IMR-90 (cell line): ENCODE measurements at regions not wholly inside any gene's neighbourhood (a gene's known extent, or its start where the extent isn't known, plus 50 kb on each side); places are given as distances from the start of the nearest gene placed in this dataset.

Source experiments
- ATAC-seq: fragments of 200-7000 bp; cut with Tn5 transposase; 2 replicates; pipeline ENCODE4 v1.9.1; 2020; ENCODE audit warnings: low read depth, mild to moderate bottlenecking, moderate library complexity
- BruUV-seq: library from RNA; stranded (reverse); fragments of 400-500 nt; replicated peaks from 2 replicates; lab custom pipeline; 2021; lab: Mats Ljungman, UMichigan
- CTCF ChIA-PET: fragments of 300-600 bp; formaldehyde crosslinking; extraction: SDS; loops from one replicate; lab custom pipeline; 2021; ENCODE audit warnings: antibody characterized with exemption; lab: Yijun Ruan, JAX
- POLR2A ChIA-PET: fragments of 300-600 bp; sonication (Branson Sonifier 250); formaldehyde crosslinking; loops from one replicate; lab custom pipeline; 2022; ENCODE audit warnings: antibody characterized with exemption; ENCODE audit not compliant: unreplicated experiment; lab: Charles Lee
- DNase-seq: peaks from one replicate; pipeline ENCODE4 v3.0.0; 2013
- H2AFZ ChIP-seq: replicated peaks from 2 replicates; pipeline ENCODE3; 2013; ENCODE audit warnings: low read length, mild to moderate bottlenecking; ENCODE audit not compliant: poor library complexity
- H2AK5ac ChIP-seq: 2 replicates; pipeline ENCODE4 v1.6.1; 2013; ENCODE audit warnings: low read depth, low read length, inconsistent platforms
- H2AK9ac ChIP-seq: replicated peaks from 2 replicates; pipeline ENCODE3; 2013; ENCODE audit warnings: mild to moderate bottlenecking, low read depth, low read length, moderate library complexity; ENCODE audit not compliant: poor library complexity
- H2BK120ac ChIP-seq: 2 replicates; pipeline ENCODE4 v1.6.1; 2013; ENCODE audit warnings: low read depth, low read length, inconsistent platforms
- H2BK15ac ChIP-seq: 3 replicates; pipeline ENCODE4 v1.6.1; 2013; ENCODE audit warnings: low read depth, low read length, inconsistent platforms
- H2BK20ac ChIP-seq: 2 replicates; pipeline ENCODE4 v1.6.1; 2013; ENCODE audit warnings: low read depth, mild to moderate bottlenecking, inconsistent platforms, low read length, moderate library complexity
- H2BK5ac ChIP-seq: 2 replicates; pipeline ENCODE4 v1.6.1; 2013; ENCODE audit warnings: mild to moderate bottlenecking, low read depth, low read length, inconsistent platforms; ENCODE audit not compliant: poor library complexity, severe bottlenecking
- H3K14ac ChIP-seq: replicated peaks from 2 replicates; pipeline ENCODE4 v1.6.1; 2013; ENCODE audit warnings: low read depth, low read length, inconsistent platforms
- H3K18ac ChIP-seq: 2 replicates; pipeline ENCODE4 v1.6.1; 2013; ENCODE audit warnings: low read depth, low read length, control low read depth
- H3K23ac ChIP-seq: 2 replicates; pipeline ENCODE4 v1.6.1; 2013; ENCODE audit warnings: low read depth, low read length, inconsistent platforms
- H3K27ac ChIP-seq: 2 replicates; pipeline ENCODE4 v1.5.1; 2013; ENCODE audit warnings: mild to moderate bottlenecking, control low read depth, low read length; ENCODE audit not compliant: insufficient read depth
- H3K27me3 ChIP-seq: 2 replicates; pipeline ENCODE4 v1.6.1; 2013; ENCODE audit warnings: low read length; ENCODE audit not compliant: control insufficient read depth, insufficient read depth
- H3K36me3 ChIP-seq: 2 replicates; pipeline ENCODE4 v1.6.1; 2013; ENCODE audit warnings: low read length, mixed read lengths; ENCODE audit not compliant: control insufficient read depth, insufficient read depth
- H3K4ac ChIP-seq: 2 replicates; pipeline ENCODE4 v1.6.1; 2013; ENCODE audit warnings: low read depth, low read length, inconsistent platforms
- H3K4me1 ChIP-seq: 2 replicates; pipeline ENCODE4 v1.6.1; 2013; ENCODE audit warnings: low read length, mixed read lengths; ENCODE audit not compliant: control insufficient read depth, insufficient read depth
- H3K4me2 ChIP-seq: 2 replicates; pipeline ENCODE4 v1.6.1; 2013; ENCODE audit warnings: low read depth, mild to moderate bottlenecking, control low read depth, low read length, moderate library complexity
- H3K4me3 ChIP-seq: 2 replicates; pipeline ENCODE4 v1.5.1; 2013; ENCODE audit warnings: low read depth, mild to moderate bottlenecking, control low read depth, low read length, moderate library complexity; ENCODE audit not compliant: insufficient read depth
- H3K56ac ChIP-seq: 2 replicates; pipeline ENCODE4 v1.6.1; 2013; ENCODE audit warnings: low read length, inconsistent platforms; ENCODE audit not compliant: insufficient read depth; ENCODE audit errors: extremely low read depth
- H3K79me1 ChIP-seq, 2 experiments: 2 replicates each; pipeline ENCODE4 v1.6.1; 2013; ENCODE audit warnings: low read length in 2 of 2, inconsistent platforms in 1 of 2, low read depth in 1 of 2
- H3K9ac ChIP-seq: 2 replicates; pipeline ENCODE4 v1.6.1; 2013; ENCODE audit warnings: low read depth, low read length, control low read depth
- H3K9me1 ChIP-seq: 2 replicates; pipeline ENCODE4 v1.6.1; 2013; ENCODE audit warnings: low read length, inconsistent platforms; ENCODE audit not compliant: insufficient read depth
- H3K9me3 ChIP-seq: 2 replicates; pipeline ENCODE4 v1.6.1; 2013; ENCODE audit warnings: low read length; ENCODE audit not compliant: control insufficient read depth, insufficient read depth
- H4K20me1 ChIP-seq: 2 replicates; pipeline ENCODE4 v1.6.1; 2013; ENCODE audit warnings: low read length, inconsistent platforms; ENCODE audit not compliant: insufficient read depth
- H4K5ac ChIP-seq: 2 replicates; pipeline ENCODE4 v1.6.1; 2013; ENCODE audit warnings: mild to moderate bottlenecking, low read depth, low read length, control low read depth
- H4K8ac ChIP-seq, 2 experiments: 2 replicates each; pipeline ENCODE4 v1.6.1; 2013; ENCODE audit warnings: low read depth in 2 of 2, low read length in 2 of 2, control low read depth in 1 of 2, inconsistent platforms in 1 of 2
- H4K91ac ChIP-seq: 2 replicates; pipeline ENCODE4 v1.6.1; 2013; ENCODE audit warnings: low read depth, low read length, inconsistent platforms; ENCODE audit not compliant: insufficient read depth
- BHLHE40 ChIP-seq: fragments of 150-350 bp; IDR thresholded peaks from 2 replicates; pipeline ENCODE4 v1.6.1; 2016; ENCODE audit warnings: mild to moderate bottlenecking, low read depth, low read length
- CEBPB ChIP-seq: IDR thresholded peaks from 2 replicates; pipeline ENCODE4 v1.6.1; 2012; ENCODE audit warnings: low read depth, low read length, improper control_type of control experiment
- MAFK ChIP-seq: IDR thresholded peaks from 2 replicates; pipeline ENCODE4 v1.6.1; 2012; ENCODE audit warnings: low read depth, low read length, improper control_type of control experiment
- MAZ ChIP-seq: IDR thresholded peaks from 2 replicates; pipeline ENCODE4 v1.6.1; 2012; ENCODE audit warnings: low read depth, mild to moderate bottlenecking, low read length, improper control_type of control experiment, moderate library complexity, borderline replicate concordance
- MXI1 ChIP-seq: IDR thresholded peaks from 2 replicates; pipeline ENCODE4 v1.6.1; 2012; ENCODE audit warnings: low read depth, mild to moderate bottlenecking, low read length, moderate library complexity, borderline replicate concordance
- NFE2L2 ChIP-seq: fragments of 150-350 bp; IDR thresholded peaks from 2 replicates; pipeline ENCODE4 v1.6.1; 2016; ENCODE audit warnings: low read depth, mild to moderate bottlenecking, low read length
- POLR2A ChIP-seq: IDR thresholded peaks from 2 replicates; pipeline ENCODE4 v1.6.1; 2012; ENCODE audit warnings: mild to moderate bottlenecking, low read depth, low read length
- RAD21 ChIP-seq: IDR thresholded peaks from 2 replicates; pipeline ENCODE4 v1.6.1; 2012; ENCODE audit warnings: low read length, improper control_type of control experiment
- RCOR1 ChIP-seq: IDR thresholded peaks from 2 replicates; pipeline ENCODE4 v1.6.1; 2012; ENCODE audit warnings: mild to moderate bottlenecking, low read length, improper control_type of control experiment; ENCODE audit not compliant: insufficient replicate concordance
- RFX5 ChIP-seq: IDR thresholded peaks from 2 replicates; pipeline ENCODE4 v1.8.0; 2012; ENCODE audit warnings: low read depth, mild to moderate bottlenecking, low read length, moderate library complexity
- SMC3 ChIP-seq: fragments of 150-350 bp; IDR thresholded peaks from 2 replicates; pipeline ENCODE4 v1.6.1; 2016; ENCODE audit warnings: low read depth, mild to moderate bottlenecking, antibody characterized with exemption, low read length, moderate library complexity
- USF2 ChIP-seq: fragments of 150-350 bp; IDR thresholded peaks from 2 replicates; pipeline ENCODE4 v1.6.1; 2017; ENCODE audit warnings: mild to moderate bottlenecking, antibody characterized with exemption, low read length, low read depth
- WGBS, 2 experiments: methylation state at CpG; one replicate each; pipeline versions ENCODE4 v1.1.5 to v1.1.7; 2013; ENCODE audit warnings: missing lambda C conversion rate in 2 of 2; ENCODE audit not compliant: insufficient read length in 1 of 2; ENCODE audit errors: extremely low coverage in 2 of 2; 5-methylcytosine and 5-hydroxymethylcytosine counted together
- dilution Hi-C: fragments of 300-500 bp; cut with HindIII; formaldehyde crosslinking; loops from one replicate; pipeline ENCODE4 v1.14.3; 2018; ENCODE audit warnings: low sequenced_read_pairs; ENCODE audit not compliant: unreplicated experiment
- in situ Hi-C: fragments of 300-500 bp; cut with MboI; formaldehyde crosslinking; loops from 3 replicates; pipeline ENCODE4 v1.14.3; 2019; ENCODE audit warnings: low sequenced_read_pairs, inconsistent platforms, mixed read lengths
- intact Hi-C: fragments of 100-400 bp; cut with micrococcal nuclease; formaldehyde crosslinking; loops from 2 replicates; pipeline ENCODE4 v1.10.0; 2022
- TF ChIP-seq, protein P1 (sequence below): fragments of 150-350 bp; IDR thresholded peaks from 2 replicates; pipeline ENCODE4 v1.6.1; 2016; ENCODE audit warnings: low read depth, mild to moderate bottlenecking, low read length, moderate library complexity, borderline replicate concordance

- H3K27me3 ChIP-seq = no peaks in the 10 kb centered on the region
- no peak overlapping the region for H4K91ac ChIP-seq
- H2AK9ac ChIP-seq = no peak overlapping the region
- H3K14ac ChIP-seq = no peak overlapping the region
- H3K4ac ChIP-seq = no peak overlapping the region
- TF ChIP-seq MAFK (no peak), USF2 (no peak), MAZ (no peak), SMC3 (no peak), BHLHE40 (no peak), RAD21 (no peak), RFX5 (no peak), POLR2A (no peak), CEBPB (no peak), NFE2L2 (no peak), RCOR1 (no peak), MXI1 (no peak)
- TF ChIP-seq, protein P1, sequence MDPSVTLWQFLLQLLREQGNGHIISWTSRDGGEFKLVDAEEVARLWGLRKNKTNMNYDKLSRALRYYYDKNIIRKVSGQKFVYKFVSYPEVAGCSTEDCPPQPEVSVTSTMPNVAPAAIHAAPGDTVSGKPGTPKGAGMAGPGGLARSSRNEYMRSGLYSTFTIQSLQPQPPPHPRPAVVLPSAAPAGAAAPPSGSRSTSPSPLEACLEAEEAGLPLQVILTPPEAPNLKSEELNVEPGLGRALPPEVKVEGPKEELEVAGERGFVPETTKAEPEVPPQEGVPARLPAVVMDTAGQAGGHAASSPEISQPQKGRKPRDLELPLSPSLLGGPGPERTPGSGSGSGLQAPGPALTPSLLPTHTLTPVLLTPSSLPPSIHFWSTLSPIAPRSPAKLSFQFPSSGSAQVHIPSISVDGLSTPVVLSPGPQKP = no peak
- H2BK15ac ChIP-seq = no peak overlapping the region
- H2BK20ac ChIP-seq = no peak overlapping the region
- ChIA-PET CTCF (no interaction called here), POLR2A (no interaction called here)
- H3K9me3 ChIP-seq = peaks cover 45% of the 10 kb centered on the region
- no peak overlapping the region for H2BK120ac ChIP-seq
- H3K9ac ChIP-seq = no peak overlapping the region
- no peak overlapping the region for H2BK5ac ChIP-seq
- no peak for ATAC-seq
- H4K8ac ChIP-seq = no peak overlapping the region
- H3K4me3 ChIP-seq = no peak overlapping the region
- no peak overlapping the region for H3K27ac ChIP-seq
- whole genome bisulfite sequencing, 2 experiments = 85% methylated on average over 3 of the region's 13 CpGs; no CpG with 5 or more reads in 1 of the 2 experiments
- H3K4me2 ChIP-seq = no peak overlapping the region
- BruUV-seq = no TSS peak
- no peak overlapping the region for H4K5ac ChIP-seq
- no peak overlapping the region for H2AFZ ChIP-seq
- intact Hi-C loops = no loop called here
- in situ Hi-C loops = no loop called here
- dilution Hi-C loops = no loop called here
- H3K18ac ChIP-seq = no peak overlapping the region
- no peak for DNase-seq
- H4K20me1 ChIP-seq = no peaks in the 10 kb centered on the region
- no peaks in the 10 kb centered on the region for H3K9me1 ChIP-seq
- no peaks in the 10 kb centered on the region for H3K4me1 ChIP-seq
- no peaks in the 10 kb centered on the region for H3K36me3 ChIP-seq
- no peak overlapping the region for H3K56ac ChIP-seq
- no peak overlapping the region for H2AK5ac ChIP-seq
- H3K79me1 ChIP-seq = no peaks in the 10 kb centered on the region
- no peak overlapping the region for H3K23ac ChIP-seq
Measured at GRCh38 chr6:170082067-170082466, 208.8 kb downstream of the DLL1 start.
